ENCODE measurements at regions not wholly inside any gene's neighbourhood (a gene's known extent, or its start where the extent isn't known, plus 50 kb on each side); places are given as distances from the start of the nearest gene placed in this dataset.

- no peak overlapping the region for H3K4me3 ChIP-seq (ENCODE audit: low read length in 2 of 2)
- no peaks in the 10 kb centered on the region for H3K27me3 ChIP-seq (ENCODE audit: control insufficient read depth in 2 of 2, insufficient read depth in 2 of 2, low read length in 2 of 2)
- H3K36me3 ChIP-seq (ENCODE audit: control insufficient read depth in 2 of 2, insufficient read depth in 2 of 2, low read length in 2 of 2): no peaks in the 10 kb centered on the region
- no peak overlapping the region for H3K9ac ChIP-seq (ENCODE audit: low read depth in 1 of 2, low read length in 2 of 2)
- H3K4me1 ChIP-seq (ENCODE audit: control insufficient read depth in 2 of 2, insufficient read depth in 2 of 2, low read length in 2 of 2): peaks cover 29 to 47% of the 10 kb centered on the region in 2 donors
- H3K27ac ChIP-seq (ENCODE audit: low read depth in 2 of 2, low read length in 2 of 2): peak overlapping the region; percentile 32 to 67
- H3K9me3 ChIP-seq (ENCODE audit: control insufficient read depth in 2 of 2, low read length in 2 of 2): no peaks in the 10 kb centered on the region
These were observed 119.7 kb upstream of the WNT4 start for GRCh38 chr1:22262583-22262982.

GRCh38 chr1:22263359-22263758, 120.5 kb upstream of the WNT4 start:
- peak overlapping the region in 1 of 2 donors; percentile 38 for H3K27ac ChIP-seq (ENCODE audit: low read depth in 2 of 2, low read length in 2 of 2)
- H3K9ac ChIP-seq (ENCODE audit: low read depth in 1 of 2, low read length in 2 of 2): no peak overlapping the region
- H3K4me1 ChIP-seq (ENCODE audit: control insufficient read depth in 2 of 2, insufficient read depth in 2 of 2, low read length in 2 of 2): peaks cover 24 to 42% of the 10 kb centered on the region in 2 donors
- no peaks in the 10 kb centered on the region for H3K36me3 ChIP-seq (ENCODE audit: control insufficient read depth in 2 of 2, insufficient read depth in 2 of 2, low read length in 2 of 2)
- H3K4me3 ChIP-seq (ENCODE audit: low read length in 2 of 2): no peak overlapping the region
- H3K27me3 ChIP-seq (ENCODE audit: control insufficient read depth in 2 of 2, insufficient read depth in 2 of 2, low read length in 2 of 2): no peaks in the 10 kb centered on the region
- no peaks in the 10 kb centered on the region for H3K9me3 ChIP-seq (ENCODE audit: control insufficient read depth in 2 of 2, low read length in 2 of 2)

- Histone ChIP-seq H3K36me3 (ENCODE audit: control insufficient read depth in 2 of 2, insufficient read depth in 2 of 2, low read length in 2 of 2) (no peaks in the 10 kb centered on the region), H3K9me3 (ENCODE audit: control insufficient read depth in 2 of 2, low read length in 2 of 2) (no peaks in the 10 kb centered on the region), H3K4me1 (ENCODE audit: control insufficient read depth in 2 of 2, insufficient read depth in 2 of 2, low read length in 2 of 2) (peaks cover 13 to 29% of the 10 kb centered on the region in 2 donors), H3K27me3 (ENCODE audit: control insufficient read depth in 2 of 2, insufficient read depth in 2 of 2, low read length in 2 of 2) (no peaks in the 10 kb centered on the region), H3K9ac (ENCODE audit: low read depth in 1 of 2, low read length in 2 of 2) (no peak overlapping the region), H3K4me3 (ENCODE audit: low read length in 2 of 2) (no peak overlapping the region), H3K27ac (ENCODE audit: low read depth in 2 of 2, low read length in 2 of 2) (no peak overlapping the region)
These were observed 121.8 kb upstream of the WNT4 start for GRCh38 chr1:22264464-22265341.

GRCh38 chr1:22266141-22266540, 123.2 kb upstream of the WNT4 start:
- H3K4me1 ChIP-seq (ENCODE audit: control insufficient read depth in 2 of 2, insufficient read depth in 2 of 2, low read length in 2 of 2): peaks cover 8 to 23% of the 10 kb centered on the region in 2 donors
- no peak overlapping the region for H3K4me3 ChIP-seq (ENCODE audit: low read length in 2 of 2)
- no peaks in the 10 kb centered on the region for H3K36me3 ChIP-seq (ENCODE audit: control insufficient read depth in 2 of 2, insufficient read depth in 2 of 2, low read length in 2 of 2)
- H3K27me3 ChIP-seq (ENCODE audit: control insufficient read depth in 2 of 2, insufficient read depth in 2 of 2, low read length in 2 of 2): no peaks in the 10 kb centered on the region
- no peak overlapping the region for H3K27ac ChIP-seq (ENCODE audit: low read depth in 2 of 2, low read length in 2 of 2)
- no peak overlapping the region for H3K9ac ChIP-seq (ENCODE audit: low read depth in 1 of 2, low read length in 2 of 2)
- no peaks in the 10 kb centered on the region for H3K9me3 ChIP-seq (ENCODE audit: control insufficient read depth in 2 of 2, low read length in 2 of 2)

- H3K4me3 ChIP-seq (ENCODE audit: low read length in 2 of 2): no peak overlapping the region
- no peaks in the 10 kb centered on the region for H3K27me3 ChIP-seq (ENCODE audit: control insufficient read depth in 2 of 2, insufficient read depth in 2 of 2, low read length in 2 of 2)
- no peaks in the 10 kb centered on the region for H3K36me3 ChIP-seq (ENCODE audit: control insufficient read depth in 2 of 2, insufficient read depth in 2 of 2, low read length in 2 of 2)
- peaks cover 4 to 10% of the 10 kb centered on the region in 2 donors for H3K4me1 ChIP-seq (ENCODE audit: control insufficient read depth in 2 of 2, insufficient read depth in 2 of 2, low read length in 2 of 2)
- H3K9me3 ChIP-seq (ENCODE audit: control insufficient read depth in 2 of 2, low read length in 2 of 2): no peaks in the 10 kb centered on the region
- H3K9ac ChIP-seq (ENCODE audit: low read depth in 1 of 2, low read length in 2 of 2): no peak overlapping the region
- H3K27ac ChIP-seq (ENCODE audit: low read depth in 2 of 2, low read length in 2 of 2): no peak overlapping the region
These were observed 124.7 kb upstream of the WNT4 start for GRCh38 chr1:22267413-22268175.

- Histone ChIP-seq H3K9me3 (ENCODE audit: control insufficient read depth in 2 of 2, low read length in 2 of 2) (no peaks in the 10 kb centered on the region), H3K27ac (ENCODE audit: low read depth in 2 of 2, low read length in 2 of 2) (no peak overlapping the region), H3K9ac (ENCODE audit: low read depth in 1 of 2, low read length in 2 of 2) (no peak overlapping the region), H3K27me3 (ENCODE audit: control insufficient read depth in 2 of 2, insufficient read depth in 2 of 2, low read length in 2 of 2) (no peaks in the 10 kb centered on the region), H3K36me3 (ENCODE audit: control insufficient read depth in 2 of 2, insufficient read depth in 2 of 2, low read length in 2 of 2) (no peaks in the 10 kb centered on the region), H3K4me1 (ENCODE audit: control insufficient read depth in 2 of 2, insufficient read depth in 2 of 2, low read length in 2 of 2) (peaks cover 0 to 4% of the 10 kb centered on the region in 2 donors), H3K4me3 (ENCODE audit: low read length in 2 of 2) (no peak overlapping the region)
These were observed 125.4 kb upstream of the WNT4 start for GRCh38 chr1:22268327-22268726.

GRCh38 chr1:22271847-22272801, 129.2 kb upstream of the WNT4 start:
- peaks cover 0 to 3% of the 10 kb centered on the region in 2 donors for H3K4me1 ChIP-seq (ENCODE audit: control insufficient read depth in 2 of 2, insufficient read depth in 2 of 2, low read length in 2 of 2)
- no peak overlapping the region for H3K4me3 ChIP-seq (ENCODE audit: low read length in 2 of 2)
- no peaks in the 10 kb centered on the region for H3K36me3 ChIP-seq (ENCODE audit: control insufficient read depth in 2 of 2, insufficient read depth in 2 of 2, low read length in 2 of 2)
- H3K9me3 ChIP-seq (ENCODE audit: control insufficient read depth in 2 of 2, low read length in 2 of 2): no peaks in the 10 kb centered on the region
- no peak overlapping the region for H3K9ac ChIP-seq (ENCODE audit: low read depth in 1 of 2, low read length in 2 of 2)
- H3K27ac ChIP-seq (ENCODE audit: low read depth in 2 of 2, low read length in 2 of 2): no peak overlapping the region
- H3K27me3 ChIP-seq (ENCODE audit: control insufficient read depth in 2 of 2, insufficient read depth in 2 of 2, low read length in 2 of 2): peaks cover 0 to 5% of the 10 kb centered on the region in 2 donors

GRCh38 chr1:22273686-22274681, 131.1 kb upstream of the WNT4 start:
- peaks cover 2 to 5% of the 10 kb centered on the region in 2 donors for H3K27me3 ChIP-seq (ENCODE audit: control insufficient read depth in 2 of 2, insufficient read depth in 2 of 2, low read length in 2 of 2)
- no peaks in the 10 kb centered on the region for H3K9me3 ChIP-seq (ENCODE audit: control insufficient read depth in 2 of 2, low read length in 2 of 2)

GRCh38 chr1:22275167-22275566, 132.3 kb upstream of the WNT4 start:
- Histone ChIP-seq H3K27ac (ENCODE audit: low read depth in 2 of 2, low read length in 2 of 2) (no peak overlapping the region), H3K36me3 (ENCODE audit: control insufficient read depth in 2 of 2, insufficient read depth in 2 of 2, low read length in 2 of 2) (no peaks in the 10 kb centered on the region), H3K9me3 (ENCODE audit: control insufficient read depth in 2 of 2, low read length in 2 of 2) (no peaks in the 10 kb centered on the region), H3K27me3 (ENCODE audit: control insufficient read depth in 2 of 2, insufficient read depth in 2 of 2, low read length in 2 of 2) (peaks cover 2 to 5% of the 10 kb centered on the region in 2 donors), H3K9ac (ENCODE audit: low read depth in 1 of 2, low read length in 2 of 2) (no peak overlapping the region), H3K4me1 (ENCODE audit: control insufficient read depth in 2 of 2, insufficient read depth in 2 of 2, low read length in 2 of 2) (no peaks in the 10 kb centered on the region), H3K4me3 (ENCODE audit: low read length in 2 of 2) (no peak overlapping the region)

More at GRCh38 chr1:22273686-22274681, 131.1 kb upstream of the WNT4 start:
- Histone ChIP-seq H3K4me1 (ENCODE audit: control insufficient read depth in 2 of 2, insufficient read depth in 2 of 2, low read length in 2 of 2) (no peaks in the 10 kb centered on the region), H3K4me3 (ENCODE audit: low read length in 2 of 2) (no peak overlapping the region), H3K27ac (ENCODE audit: low read depth in 2 of 2, low read length in 2 of 2) (no peak overlapping the region), H3K9ac (ENCODE audit: low read depth in 1 of 2, low read length in 2 of 2) (no peak overlapping the region), H3K36me3 (ENCODE audit: control insufficient read depth in 2 of 2, insufficient read depth in 2 of 2, low read length in 2 of 2) (no peaks in the 10 kb centered on the region)
